GM19438 (cell line): ENCODE measurements at regions not wholly inside any gene's neighbourhood (a gene's known extent, or its start where the extent isn't known, plus 50 kb on each side); places are given as distances from the start of the nearest gene placed in this dataset.
"Not testable (repeated sequence)": the region's sequence is repeated elsewhere in the genome, so short reads cannot be mapped to it uniquely, and the experiment has no call there.

Source experiments
- ATAC-seq: cut with Tn5 transposase; IDR thresholded peaks from one replicate; pipeline ENCODE4 v1.9.1; 2021; ENCODE audit warnings: low read depth; ENCODE audit not compliant: unreplicated experiment

- not testable (repeated sequence) for ATAC-seq
Measured at GRCh38 chr14:45634651-45635441, 381.8 kb upstream of the MIS18BP1 start.

GRCh38 chr14:45633220-45633984, 380.4 kb upstream of the MIS18BP1 start:
- ATAC-seq, result no peak

GRCh38 chr14:45621731-45622130, 368.7 kb upstream of the MIS18BP1 start:
- ATAC-seq, result no peak

- no peak for ATAC-seq
Measured at GRCh38 chr14:45619831-45620230, 366.8 kb upstream of the MIS18BP1 start.

GRCh38 chr14:45610318-45610717, 357.3 kb upstream of the MIS18BP1 start:
- ATAC-seq, result no peak

- ATAC-seq, result no peak
Measured at GRCh38 chr14:45587142-45587541, 334.1 kb upstream of the MIS18BP1 start.

- ATAC-seq, result no peak
Measured at GRCh38 chr14:45559626-45560025, 306.6 kb upstream of the MIS18BP1 start.

- ATAC-seq, result no peak
Measured at GRCh38 chr14:45558183-45558582, 305.2 kb upstream of the MIS18BP1 start.

GRCh38 chr14:45553981-45554380, 301.0 kb upstream of the MIS18BP1 start:
- no peak for ATAC-seq

- not testable (repeated sequence) for ATAC-seq
Measured at GRCh38 chr14:45551240-45551820, 298.3 kb upstream of the MIS18BP1 start.

GRCh38 chr14:45531022-45531421, 278.0 kb upstream of the MIS18BP1 start:
- ATAC-seq, result no peak

GRCh38 chr14:45526715-45527549, 273.9 kb upstream of the MIS18BP1 start:
- no peak for ATAC-seq

GRCh38 chr14:45519766-45520165, 266.8 kb upstream of the MIS18BP1 start:
- ATAC-seq, result no peak

- ATAC-seq, result no peak
Measured at GRCh38 chr14:45492876-45493275, 239.9 kb upstream of the MIS18BP1 start.

GRCh38 chr14:45491914-45492313, 238.9 kb upstream of the MIS18BP1 start:
- ATAC-seq, result no peak

GRCh38 chr14:45486599-45486998, 233.6 kb upstream of the MIS18BP1 start:
- ATAC-seq, result no peak

GRCh38 chr14:45467023-45467422, 214.0 kb upstream of the MIS18BP1 start:
- ATAC-seq, result no peak

GRCh38 chr14:45434221-45434620, 181.2 kb upstream of the MIS18BP1 start:
- ATAC-seq, result no peak

GRCh38 chr14:45426685-45427282, 173.8 kb upstream of the MIS18BP1 start:
- peak; percentile 76 for ATAC-seq

GRCh38 chr14:45406942-45407341, 153.9 kb upstream of the MIS18BP1 start:
- ATAC-seq, result no peak
